HG03439 (cell line): ENCODE measurements at regions not wholly inside any gene's neighbourhood (a gene's known extent, or its start where the extent isn't known, plus 50 kb on each side); places are given as distances from the start of the nearest gene placed in this dataset.

Source experiments
- ATAC-seq: cut with Tn5 transposase; IDR thresholded peaks from one replicate; pipeline ENCODE4 v1.9.1; 2021; ENCODE audit warnings: mild to moderate bottlenecking, moderate library complexity; ENCODE audit not compliant: unreplicated experiment

GRCh38 chr13:74973935-74974879, 507.8 kb downstream of the TBC1D4 start:
- ATAC-seq, result no peak

GRCh38 chr13:74969419-74969818, 512.5 kb downstream of the TBC1D4 start:
- ATAC-seq, result no peak

GRCh38 chr13:74966814-74967424, 515.0 kb downstream of the TBC1D4 start:
- ATAC-seq, result no peak

GRCh38 chr13:74966275-74966674, 515.7 kb downstream of the TBC1D4 start:
- no peak for ATAC-seq

GRCh38 chr13:74945637-74946036, 536.3 kb downstream of the TBC1D4 start:
- no peak for ATAC-seq

GRCh38 chr13:74931698-74932433, 550.1 kb downstream of the TBC1D4 start:
- ATAC-seq, result no peak

- no peak for ATAC-seq
Observed at GRCh38 chr13:74930402-74931165, 551.4 kb downstream of the TBC1D4 start.

GRCh38 chr13:74929436-74929835, 552.5 kb downstream of the TBC1D4 start:
- no peak for ATAC-seq

GRCh38 chr13:74927823-74928222, 554.1 kb downstream of the TBC1D4 start:
- ATAC-seq, result no peak

GRCh38 chr13:74922963-74923362, 559.0 kb downstream of the TBC1D4 start:
- no peak for ATAC-seq

- ATAC-seq, result no peak
Observed at GRCh38 chr13:74921326-74921725, 560.6 kb downstream of the TBC1D4 start.

- no peak for ATAC-seq
Observed at GRCh38 chr13:74920920-74921319, 561.0 kb downstream of the TBC1D4 start.

- no peak for ATAC-seq
Observed at GRCh38 chr13:74920361-74920760, 561.6 kb downstream of the TBC1D4 start.

- ATAC-seq, result no peak
Observed at GRCh38 chr13:74919914-74920313, 562.1 kb downstream of the TBC1D4 start.

GRCh38 chr13:74912898-74913297, 569.1 kb downstream of the TBC1D4 start:
- no peak for ATAC-seq

- ATAC-seq, result no peak
Observed at GRCh38 chr13:74910415-74910814, 571.6 kb downstream of the TBC1D4 start.

- no peak for ATAC-seq
Observed at GRCh38 chr13:74907788-74908187, 574.2 kb downstream of the TBC1D4 start.

GRCh38 chr13:74904556-74904955, 577.4 kb downstream of the TBC1D4 start:
- ATAC-seq, result no peak

- ATAC-seq, result no peak
Observed at GRCh38 chr13:74895042-74895796, 586.8 kb downstream of the TBC1D4 start.

- no peak for ATAC-seq
Observed at GRCh38 chr13:74892096-74892495, 589.9 kb downstream of the TBC1D4 start.
